ENCODE measurements at regions not wholly inside any gene's neighbourhood (a gene's known extent, or its start where the extent isn't known, plus 50 kb on each side); places are given as distances from the start of the nearest gene placed in this dataset.

- 78% methylated on average over 3 of the region's 3 CpGs for WGBS
Measured at GRCh38 chr21:22763442-22763841, 1765.2 kb downstream of the NCAM2 start.

GRCh38 chr21:22764222-22764621 is 1766.0 kb downstream of the NCAM2 start:
- Histone ChIP-seq H3K9me3 (peaks cover 4% of the 10 kb centered on the region), H3K4me1 (no peaks in the 10 kb centered on the region), H3K27ac (no peak overlapping the region), H3K36me3 (no peaks in the 10 kb centered on the region), H3K27me3 (no peaks in the 10 kb centered on the region), H3K4me3 (no peak overlapping the region)
- TF ChIP-seq POLR2AphosphoS5 (IDR thresholded peaks at IDR 0.05) = no peak
- no peak for DNase-seq (ENCODE audit: low spot score in 2 of 2)
- 88% methylated on average over 3 of the region's 3 CpGs for WGBS

More at GRCh38 chr21:22763442-22763841, 1765.2 kb downstream of the NCAM2 start:
- Histone ChIP-seq H3K27ac (no peak overlapping the region), H3K36me3 (no peaks in the 10 kb centered on the region), H3K27me3 (no peaks in the 10 kb centered on the region), H3K4me3 (no peak overlapping the region), H3K4me1 (no peaks in the 10 kb centered on the region), H3K9me3 (peaks cover 4% of the 10 kb centered on the region)
- no peak for DNase-seq (ENCODE audit: low spot score in 2 of 2)
- no peak for TF ChIP-seq CTCF (IDR thresholded peaks at IDR 0.05)
- no peak for TF ChIP-seq POLR2A (IDR thresholded peaks at IDR 0.05)
- no peak for TF ChIP-seq POLR2AphosphoS5 (IDR thresholded peaks at IDR 0.05)
- TF ChIP-seq EP300 (IDR thresholded peaks at IDR 0.05) = no peak

- Histone ChIP-seq H3K27ac (no peak overlapping the region), H3K4me3 (no peak overlapping the region), H3K36me3 (no peaks in the 10 kb centered on the region), H3K27me3 (no peaks in the 10 kb centered on the region), H3K4me1 (no peaks in the 10 kb centered on the region), H3K9me3 (no peaks in the 10 kb centered on the region)
- WGBS = 66% methylated on average over 2 of the region's 2 CpGs
- no peak for DNase-seq (ENCODE audit: low spot score in 2 of 2)
- TF ChIP-seq POLR2A (IDR thresholded peaks at IDR 0.05) (no peak), EP300 (IDR thresholded peaks at IDR 0.05) (no peak), POLR2AphosphoS5 (IDR thresholded peaks at IDR 0.05) (no peak), CTCF (IDR thresholded peaks at IDR 0.05) (no peak)
Measured at GRCh38 chr21:22791376-22791775, 1793.2 kb downstream of the NCAM2 start.

GRCh38 chr21:22791986-22792560 is 1793.9 kb downstream of the NCAM2 start:
- no peaks in the 10 kb centered on the region for H3K9me3 ChIP-seq
- no peak overlapping the region for H3K27ac ChIP-seq
- no peaks in the 10 kb centered on the region for H3K4me1 ChIP-seq
- H3K27me3 ChIP-seq = no peaks in the 10 kb centered on the region
- no peaks in the 10 kb centered on the region for H3K36me3 ChIP-seq
- TF ChIP-seq POLR2A (IDR thresholded peaks at IDR 0.05) = no peak
- TF ChIP-seq CTCF (IDR thresholded peaks at IDR 0.05) = peak; percentile 39 to 56
- H3K4me3 ChIP-seq = no peak overlapping the region
- DNase-seq (ENCODE audit: low spot score in 2 of 2) = no peak
- WGBS = 1% methylated on average over 3 of the region's 3 CpGs

- H3K4me1 ChIP-seq = no peaks in the 10 kb centered on the region
- no peak for TF ChIP-seq EP300 (IDR thresholded peaks at IDR 0.05)
- no peak for TF ChIP-seq CTCF (IDR thresholded peaks at IDR 0.05)
- TF ChIP-seq POLR2AphosphoS5 (IDR thresholded peaks at IDR 0.05) = no peak
- no peak for TF ChIP-seq POLR2A (IDR thresholded peaks at IDR 0.05)
- no peak overlapping the region for H3K27ac ChIP-seq
- H3K4me3 ChIP-seq = no peak overlapping the region
- 83% methylated on average over 2 of the region's 2 CpGs for WGBS
- H3K9me3 ChIP-seq = no peaks in the 10 kb centered on the region
- H3K36me3 ChIP-seq = no peaks in the 10 kb centered on the region
- H3K27me3 ChIP-seq = no peaks in the 10 kb centered on the region
- no peak for DNase-seq (ENCODE audit: low spot score in 2 of 2)
Measured at GRCh38 chr21:22795091-22795490, 1796.9 kb downstream of the NCAM2 start.

DNA sequence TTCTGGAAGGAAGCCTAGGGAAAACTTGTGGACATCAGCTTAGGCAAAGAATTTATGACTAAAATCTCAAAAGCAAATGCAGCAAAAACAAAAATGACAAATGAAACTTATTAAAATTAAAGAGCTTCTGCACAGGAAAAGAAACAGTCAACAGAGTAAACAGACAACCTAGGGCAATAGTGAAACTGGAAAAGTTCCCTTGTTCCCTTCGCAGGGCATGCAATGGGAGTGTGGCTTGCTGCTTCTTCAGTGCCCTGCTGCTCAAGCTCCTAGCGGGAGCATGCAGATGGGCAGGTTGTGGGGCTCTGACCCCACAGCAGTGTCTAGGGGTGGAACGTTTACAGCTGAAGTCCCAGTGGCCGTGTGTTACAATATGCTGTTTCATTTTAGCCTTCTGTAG is 1797.4 kb downstream of the NCAM2 start:
- Histone ChIP-seq H3K4me3 (no peak overlapping the region), H3K4me1 (no peaks in the 10 kb centered on the region), H3K9me3 (no peaks in the 10 kb centered on the region), H3K27me3 (no peaks in the 10 kb centered on the region), H3K36me3 (no peaks in the 10 kb centered on the region), H3K27ac (no peak overlapping the region)
- no peak for DNase-seq (ENCODE audit: low spot score in 2 of 2)
- 62% methylated on average over 3 of the region's 4 CpGs for WGBS
- no peak for TF ChIP-seq POLR2A (IDR thresholded peaks at IDR 0.05)
- TF ChIP-seq POLR2AphosphoS5 (IDR thresholded peaks at IDR 0.05) = no peak
- no peak for TF ChIP-seq EP300 (IDR thresholded peaks at IDR 0.05)
- no peak for TF ChIP-seq CTCF (IDR thresholded peaks at IDR 0.05)

All from suprapubic skin (tissue), 4 donors.